Suppressor macrophage (primary cell): ENCODE measurements at regions not wholly inside any gene's neighbourhood (a gene's known extent, or its start where the extent isn't known, plus 50 kb on each side); places are given as distances from the start of the nearest gene placed in this dataset.
"Not testable (repeated sequence)": the region's sequence is repeated elsewhere in the genome, so short reads cannot be mapped to it uniquely, and the experiment has no call there.

Experiments
- DNase-seq, 4 experiments: peaks; one replicate each; pipeline ENCODE4 v3.0.0-alpha.2; 2020 to 2022

- DNase-seq: no peak
These were observed 281.2 kb upstream of the ALCAM start for GRCh38 chr3:105085506-105085905.

GRCh38 chr3:105093371-105094252 lies 273.1 kb upstream of the ALCAM start:
- DNase-seq: no peak

GRCh38 chr3:105094588-105094987 lies 272.1 kb upstream of the ALCAM start:
- no peak for DNase-seq

GRCh38 chr3:105096071-105096470 lies 270.6 kb upstream of the ALCAM start:
- no peak for DNase-seq

GRCh38 chr3:105101603-105102002 lies 265.1 kb upstream of the ALCAM start:
- no peak for DNase-seq

GRCh38 chr3:105103139-105103538 lies 263.6 kb upstream of the ALCAM start:
- DNase-seq: no peak

- DNase-seq: no peak
These were observed 257.9 kb upstream of the ALCAM start for GRCh38 chr3:105108823-105109222.

- DNase-seq: peak in 2 of 4 experiments; percentile 8 to 56
These were observed 247.8 kb upstream of the ALCAM start for GRCh38 chr3:105118905-105119304.

- no peak for DNase-seq
These were observed 246.8 kb upstream of the ALCAM start for GRCh38 chr3:105119801-105120340.

GRCh38 chr3:105130911-105131310 lies 235.8 kb upstream of the ALCAM start:
- DNase-seq: no peak

GRCh38 chr3:105137911-105138310 lies 228.8 kb upstream of the ALCAM start:
- no peak for DNase-seq

- peak; percentile 8 to 58 (median 33) for DNase-seq
These were observed 226.7 kb upstream of the ALCAM start for GRCh38 chr3:105139881-105140560.

- DNase-seq: peak in 2 of 4 experiments; percentile 14 to 23
These were observed 225.8 kb upstream of the ALCAM start for GRCh38 chr3:105140899-105141367.

- no peak for DNase-seq
These were observed 221.9 kb upstream of the ALCAM start for GRCh38 chr3:105144837-105145236.

GRCh38 chr3:105145511-105145910 lies 221.2 kb upstream of the ALCAM start:
- no peak for DNase-seq

GRCh38 chr3:105149197-105149596 lies 217.5 kb upstream of the ALCAM start:
- not testable (repeated sequence) for DNase-seq

GRCh38 chr3:105152987-105153386 lies 213.7 kb upstream of the ALCAM start:
- DNase-seq: no peak

- DNase-seq: no peak
These were observed 212.0 kb upstream of the ALCAM start for GRCh38 chr3:105154692-105155091.

GRCh38 chr3:105157067-105157765 lies 209.5 kb upstream of the ALCAM start:
- no peak for DNase-seq

GRCh38 chr3:105157766-105158085 lies 209.0 kb upstream of the ALCAM start:
- DNase-seq: no peak

GRCh38 chr3:105158286-105158685 lies 208.4 kb upstream of the ALCAM start:
- DNase-seq: peak in 3 of 4 experiments; percentile 4 to 77 (median 70)

- DNase-seq: no peak
These were observed 204.3 kb upstream of the ALCAM start for GRCh38 chr3:105162448-105162847.

GRCh38 chr3:105166893-105167292 lies 199.8 kb upstream of the ALCAM start:
- no peak for DNase-seq
